NCI-H226 (cell line): ENCODE measurements at regions not wholly inside any gene's neighbourhood (a gene's known extent, or its start where the extent isn't known, plus 50 kb on each side); places are given as distances from the start of the nearest gene placed in this dataset.
"Not testable (repeated sequence)": the region's sequence is repeated elsewhere in the genome, so short reads cannot be mapped to it uniquely, and the experiment has no call there.

Source experiments
- DNase-seq: peaks from one replicate; pipeline ENCODE4 v3.0.0-alpha.2; 2015

DNA sequence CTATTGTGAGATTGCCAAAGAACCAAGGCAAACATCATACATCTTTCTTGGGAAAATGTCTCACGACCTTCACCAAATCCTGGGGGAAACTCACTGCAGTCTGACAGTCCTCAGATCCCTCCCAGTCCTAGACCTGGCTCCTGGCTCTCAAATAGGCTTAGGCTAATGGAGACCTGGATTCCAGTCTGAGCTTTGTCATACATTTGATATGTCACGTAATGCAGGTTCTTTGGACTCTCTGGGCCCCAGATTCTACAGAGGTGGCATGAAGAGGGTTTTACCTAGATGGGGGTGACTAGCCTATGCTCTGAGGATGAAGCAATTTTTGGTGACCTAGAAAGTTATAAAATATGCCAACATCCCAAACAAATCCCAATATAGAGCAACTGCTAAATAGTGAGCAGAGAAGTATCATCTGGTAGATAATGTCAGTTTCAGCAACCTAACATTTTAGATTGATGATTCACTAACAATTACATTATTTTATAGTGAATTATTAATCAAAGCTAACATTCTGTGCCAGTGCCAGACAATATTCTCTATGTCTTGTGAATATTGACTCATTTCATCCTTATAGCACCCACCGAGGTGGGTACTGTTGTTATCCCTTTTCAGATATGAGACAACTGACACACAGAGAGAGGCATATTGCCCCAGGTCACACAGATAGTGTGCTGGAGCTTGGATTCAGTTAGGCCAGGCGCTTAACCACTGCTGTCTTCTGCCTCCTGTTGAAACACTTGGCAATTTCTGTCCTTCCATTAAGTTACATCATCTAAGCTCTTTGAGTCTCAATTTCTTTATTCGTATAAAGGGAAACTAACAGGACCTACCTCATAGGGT lies 195.4 kb upstream of the MAMLD1 start:
- DNase-seq = no peak

DNA sequence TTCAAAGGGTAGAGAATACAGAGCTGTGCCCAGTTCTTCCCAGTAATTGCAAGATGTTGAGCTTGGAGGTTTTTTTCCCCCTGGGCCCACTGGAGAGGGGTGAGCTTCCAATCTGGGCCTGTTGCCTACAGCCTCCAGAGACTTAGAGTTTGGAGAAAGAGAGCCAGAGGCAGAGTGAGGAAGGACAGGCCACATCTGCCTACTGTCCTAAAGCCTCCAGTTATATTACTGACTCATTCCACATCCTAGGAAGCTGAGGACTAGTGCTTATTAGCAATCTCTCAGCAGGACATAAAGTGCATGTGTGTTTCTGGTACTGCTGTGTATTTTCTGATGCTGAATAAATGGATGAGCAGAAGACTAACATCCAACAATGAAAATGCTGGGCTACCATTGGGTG lies 181.0 kb upstream of the MAMLD1 start:
- DNase-seq = no peak

DNA sequence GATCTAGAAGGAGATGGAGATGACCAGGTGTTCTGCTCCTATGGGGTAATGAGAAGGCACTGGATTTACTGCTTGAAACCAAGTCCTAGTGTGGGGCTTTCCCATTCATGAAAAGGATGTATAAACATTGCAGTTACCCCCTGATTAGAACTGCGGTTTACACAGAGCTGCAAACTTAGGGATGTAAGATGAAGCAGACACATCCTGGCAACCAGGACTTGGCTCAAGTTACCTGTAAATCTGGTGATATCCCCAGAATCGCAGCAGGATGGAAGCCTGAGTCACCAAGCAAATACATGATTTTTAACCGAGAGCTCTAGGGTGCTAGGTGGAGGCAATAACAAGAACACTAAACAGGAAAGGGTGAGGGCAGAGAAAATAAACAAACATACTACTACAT lies 178.6 kb upstream of the MAMLD1 start:
- peak; percentile 4 for DNase-seq

DNA sequence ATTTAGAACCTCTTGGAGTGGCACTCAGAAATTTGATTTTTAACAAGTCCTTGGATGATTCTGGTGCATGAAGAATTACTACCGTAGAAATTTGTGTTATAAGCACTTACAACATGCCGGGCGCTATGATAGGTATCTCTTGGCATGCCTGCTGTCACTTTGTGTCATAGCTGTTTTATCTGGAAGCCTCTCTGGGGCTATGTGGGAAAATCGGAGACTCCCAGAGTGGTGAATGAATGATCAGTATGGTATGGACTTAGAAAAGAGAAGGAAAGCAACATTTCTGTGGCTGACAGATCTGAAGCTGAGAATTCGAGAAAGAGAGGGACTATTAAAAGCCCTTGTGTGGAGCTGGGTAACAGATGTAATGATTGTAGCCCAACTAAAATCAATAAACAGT lies 177.4 kb upstream of the MAMLD1 start:
- no peak for DNase-seq

DNA sequence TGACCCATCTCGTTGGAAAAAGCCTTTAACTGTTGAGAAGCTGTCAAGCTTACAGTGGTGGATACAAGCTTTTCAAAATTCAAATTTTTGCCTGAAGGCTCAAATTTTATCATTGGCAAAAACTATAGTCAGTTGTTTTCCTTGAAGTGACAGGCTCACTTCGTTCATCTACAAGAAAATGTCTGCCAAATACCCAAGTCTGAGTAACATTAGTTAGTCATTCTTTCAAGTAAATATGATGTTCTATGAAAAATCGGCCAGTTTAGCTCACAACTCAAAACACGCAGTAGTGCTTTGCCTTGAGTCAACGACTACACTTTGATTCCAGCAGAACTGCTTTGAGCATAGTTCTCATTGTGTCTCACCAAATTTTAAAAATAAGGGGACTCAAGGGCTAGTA lies 170.3 kb upstream of the MAMLD1 start:
- no peak for DNase-seq

DNA sequence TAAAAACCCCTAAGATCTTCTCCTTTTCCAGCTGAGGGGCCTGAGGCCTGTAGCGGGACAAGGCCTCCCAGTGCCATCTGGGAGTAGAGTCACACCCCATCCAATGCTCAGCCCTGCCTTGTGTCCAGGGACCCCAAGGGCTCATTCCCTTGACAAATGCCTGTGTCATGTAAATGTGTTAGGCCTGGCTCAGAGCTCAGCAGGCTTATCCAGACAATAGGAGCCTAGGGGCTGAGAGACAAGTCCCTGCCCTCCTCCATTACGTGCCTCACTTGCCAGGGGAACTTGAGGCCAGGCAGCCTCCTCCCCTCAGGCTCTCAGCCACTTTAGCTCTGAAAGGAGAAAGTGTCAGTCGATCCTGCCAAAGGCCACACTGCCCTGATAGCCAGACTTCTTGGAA lies 166.8 kb upstream of the MAMLD1 start:
- no peak for DNase-seq

DNA sequence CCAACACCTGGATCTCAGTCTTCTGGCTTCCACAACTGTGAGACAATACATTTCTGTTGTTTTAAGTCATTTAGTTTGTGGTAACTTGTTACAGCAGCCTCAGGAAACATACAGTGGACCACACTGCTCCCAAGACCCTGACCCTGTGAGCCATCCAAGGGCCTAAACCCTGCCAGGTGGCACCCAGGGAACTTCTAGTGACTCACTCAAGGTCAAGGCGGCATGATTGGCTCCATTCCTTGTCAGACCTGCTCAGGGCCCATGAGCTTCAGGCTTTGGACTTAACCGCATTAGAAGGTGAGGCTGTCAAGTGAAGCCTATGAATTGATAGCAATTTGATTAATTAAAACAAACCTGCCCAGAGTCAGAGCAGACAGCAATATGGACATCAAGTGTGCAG lies 165.7 kb upstream of the MAMLD1 start:
- DNase-seq = no peak

DNA sequence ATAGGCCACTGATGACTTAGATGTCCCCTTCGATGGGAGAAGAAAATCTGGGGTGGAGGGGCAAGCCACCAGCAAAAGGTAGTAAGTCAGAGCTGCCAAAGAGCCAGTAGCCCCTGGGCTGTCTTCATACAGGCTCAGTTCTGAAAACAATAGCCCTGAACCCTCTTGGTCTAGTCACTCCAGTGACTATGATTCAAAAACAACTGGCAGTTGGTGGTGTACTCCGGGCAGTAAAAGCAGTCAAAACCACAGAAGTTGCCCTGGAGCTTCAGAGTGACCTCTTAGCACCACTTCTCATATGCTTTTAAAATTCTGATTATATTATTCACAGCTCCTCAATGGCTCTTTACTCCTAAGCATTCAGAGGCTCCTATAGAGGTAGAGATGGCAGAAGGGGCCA lies 164.3 kb upstream of the MAMLD1 start:
- no peak for DNase-seq

DNA sequence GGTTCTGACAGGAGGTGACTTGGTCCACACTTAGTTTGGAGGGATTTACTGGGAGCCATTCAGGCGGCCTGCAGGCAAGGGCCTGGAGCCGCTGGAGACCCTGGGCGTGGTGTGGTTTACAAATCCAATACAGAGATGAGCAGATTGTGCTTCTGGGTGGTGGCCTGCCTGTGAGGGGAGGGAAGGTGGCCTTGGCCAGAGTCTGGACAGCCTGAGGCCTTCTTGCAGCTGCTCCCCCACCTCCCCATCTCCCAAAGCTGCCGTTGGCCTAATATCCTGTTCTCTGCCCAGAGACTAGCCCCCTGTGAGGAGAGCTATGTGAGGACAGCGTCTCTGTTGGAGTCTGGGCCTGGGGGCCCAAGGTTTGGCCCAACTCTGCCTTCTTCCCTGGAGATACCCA lies 163.9 kb upstream of the MAMLD1 start:
- no peak for DNase-seq

DNA sequence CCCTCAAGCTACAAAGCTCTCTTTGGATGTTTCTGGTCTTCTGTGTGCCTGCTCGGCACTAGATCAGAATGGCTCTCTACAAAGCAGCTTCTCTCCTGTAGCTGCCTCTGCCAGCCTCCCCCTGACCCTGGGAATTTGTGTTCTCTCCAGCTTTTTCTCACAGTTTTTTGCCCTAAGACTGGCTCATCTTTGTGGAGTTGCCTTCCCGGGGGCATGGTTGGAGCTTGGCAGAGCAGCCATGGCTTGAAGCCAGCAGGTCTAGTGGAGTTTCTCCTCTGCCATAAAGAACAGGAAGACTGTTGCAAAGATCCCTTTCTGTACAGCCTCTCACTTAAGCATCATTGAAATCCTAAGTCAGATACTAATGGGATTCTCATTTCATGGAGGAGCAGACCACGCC lies 163.3 kb upstream of the MAMLD1 start:
- no peak for DNase-seq

DNA sequence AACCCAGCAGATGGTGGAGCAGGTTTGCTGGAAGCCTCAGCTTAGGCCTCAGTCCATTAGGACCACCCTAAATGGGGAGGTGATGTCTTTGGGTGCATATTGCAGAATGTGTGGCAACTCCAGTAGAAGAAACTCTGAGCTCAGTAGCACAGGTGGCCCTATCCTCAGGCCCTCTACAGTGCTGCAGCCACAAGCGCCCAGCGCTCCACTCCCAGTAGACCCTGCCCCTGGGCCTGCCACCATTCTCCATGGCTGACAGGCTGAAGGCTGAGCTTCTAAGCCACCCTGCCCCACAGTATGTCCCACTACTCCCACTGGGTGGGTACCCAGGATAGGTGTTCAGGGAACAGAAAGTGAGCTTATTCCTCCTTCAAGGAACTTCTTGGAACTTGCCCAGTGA lies 162.8 kb upstream of the MAMLD1 start:
- no peak for DNase-seq

DNA sequence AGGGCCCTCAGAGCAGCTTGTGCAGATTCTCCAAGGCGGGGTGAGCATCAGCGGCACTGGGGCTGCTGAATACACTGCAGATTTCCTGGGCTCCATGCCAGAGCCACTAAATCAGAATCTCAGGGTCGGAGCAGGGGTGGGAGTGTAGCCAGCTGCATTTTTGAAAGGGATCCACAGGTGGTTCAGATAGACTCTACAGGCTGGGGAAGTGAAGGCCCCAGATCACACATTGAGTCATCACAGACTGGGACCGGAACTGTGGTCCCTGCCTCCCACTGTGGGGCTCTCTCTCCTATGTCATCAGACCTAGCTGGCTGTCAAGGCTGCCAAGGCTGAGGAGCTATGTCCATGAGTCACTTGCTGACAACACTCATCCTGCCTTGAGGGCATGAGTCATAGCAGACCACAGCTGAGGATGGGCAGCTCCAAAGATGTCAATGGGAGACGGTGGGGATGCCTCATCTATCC lies 162.3 kb upstream of the MAMLD1 start:
- peak; percentile 90 for DNase-seq

DNA sequence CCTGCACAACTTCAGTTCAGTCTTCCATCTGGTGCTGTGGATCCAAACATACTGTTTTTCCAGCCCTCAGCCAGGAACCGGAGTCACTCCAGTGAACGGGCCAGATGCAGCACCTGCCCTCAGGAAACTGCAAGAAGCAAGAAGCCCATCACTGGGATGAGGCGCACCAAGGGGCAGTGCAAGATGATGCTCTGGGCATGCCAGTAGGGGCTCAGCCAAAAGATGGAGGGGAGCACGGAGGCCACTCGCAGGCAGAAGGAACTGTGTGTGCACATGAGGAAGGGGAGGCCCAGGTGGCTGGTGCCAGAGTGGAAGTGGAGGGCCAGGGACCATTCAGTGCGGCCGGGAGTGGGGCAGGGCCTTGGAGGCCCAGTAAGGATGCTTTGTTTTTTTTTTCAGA lies 161.7 kb upstream of the MAMLD1 start:
- DNase-seq = no peak

DNA sequence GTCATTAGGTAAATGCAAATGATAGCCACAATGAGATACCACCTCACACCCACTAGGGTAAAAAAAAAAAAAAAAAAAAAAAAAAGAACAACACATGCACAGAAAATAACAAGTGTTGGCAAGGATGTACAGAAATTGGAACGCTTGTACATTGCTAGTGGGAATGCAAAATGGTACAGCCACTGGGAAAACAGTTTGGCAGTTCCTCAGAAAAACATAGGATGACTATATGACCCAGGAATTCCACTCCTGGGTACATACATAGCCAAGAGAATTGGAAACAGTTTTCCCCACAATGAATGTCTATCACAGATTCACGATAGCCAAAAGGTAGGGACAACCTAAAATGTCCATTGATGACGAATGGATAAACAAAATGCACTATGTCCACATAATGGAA lies 161.3 kb upstream of the MAMLD1 start:
- no peak for DNase-seq

DNA sequence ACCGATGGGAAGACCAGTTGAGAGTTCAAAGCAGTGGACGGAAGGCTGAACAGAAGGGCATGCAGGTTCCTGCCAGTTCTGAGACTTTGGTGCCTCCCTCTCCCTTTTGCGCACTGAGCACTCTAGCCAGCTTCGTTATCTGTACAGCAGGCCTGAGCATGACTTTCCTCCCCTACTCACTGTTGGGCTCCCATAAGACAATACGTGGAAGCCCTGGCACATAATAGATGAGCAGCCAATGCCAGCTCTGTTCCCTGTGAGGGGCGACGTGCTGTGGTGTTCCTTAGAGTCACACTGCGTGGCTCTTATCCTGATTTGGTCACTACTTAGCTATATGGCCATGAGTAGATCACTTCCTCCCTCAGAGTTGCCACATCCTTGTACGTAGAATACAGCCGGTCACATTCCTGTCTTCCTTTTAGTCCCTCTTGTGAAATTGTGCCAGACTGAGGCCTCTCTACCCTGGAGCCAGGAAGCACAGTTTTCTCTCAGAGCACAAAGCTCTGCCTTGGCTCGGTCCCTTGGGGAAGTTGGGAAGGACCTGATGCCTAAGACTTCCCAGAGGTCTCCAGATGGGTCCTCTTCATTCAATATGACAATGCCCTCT lies 160.4 kb upstream of the MAMLD1 start:
- no peak for DNase-seq

DNA sequence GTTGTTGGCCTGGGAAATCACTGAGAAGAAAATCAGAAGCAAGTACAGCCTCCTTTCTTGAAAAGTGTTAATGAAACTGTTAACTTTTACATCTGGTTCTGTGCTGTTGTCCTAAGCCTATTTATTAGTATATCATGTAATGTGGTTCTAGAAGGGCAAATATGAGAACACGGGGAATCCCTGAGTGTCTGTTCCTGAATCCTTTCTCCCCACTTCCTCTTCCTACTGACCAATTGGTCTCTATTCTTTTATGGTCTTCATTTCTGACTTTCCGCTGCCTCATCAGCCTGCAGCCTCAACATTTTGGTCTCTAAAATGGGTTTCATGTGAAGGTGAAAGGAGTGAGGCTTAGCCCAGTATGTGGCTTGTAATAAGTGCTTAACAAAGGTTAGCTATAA lies 159.9 kb upstream of the MAMLD1 start:
- DNase-seq = no peak

DNA sequence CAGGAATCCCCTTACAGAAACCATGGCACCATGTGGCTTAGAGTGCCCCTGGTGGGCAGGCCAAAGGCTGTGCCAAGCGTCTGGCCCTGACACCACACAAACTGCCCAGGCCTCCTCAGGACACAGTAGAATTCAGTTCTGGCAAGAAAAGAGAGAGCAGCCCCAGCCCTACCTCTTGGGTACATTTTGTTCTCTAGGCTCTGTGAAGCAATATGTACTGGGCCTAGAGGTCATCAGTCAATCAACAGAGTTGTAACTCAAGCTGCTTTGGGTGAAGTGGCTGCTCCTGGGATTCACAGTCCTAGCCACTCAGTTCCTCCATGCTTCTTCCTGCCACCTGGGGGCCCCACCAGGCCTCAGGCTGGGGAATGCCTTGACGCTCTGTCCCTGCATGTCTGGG lies 158.1 kb upstream of the MAMLD1 start:
- no peak for DNase-seq

DNA sequence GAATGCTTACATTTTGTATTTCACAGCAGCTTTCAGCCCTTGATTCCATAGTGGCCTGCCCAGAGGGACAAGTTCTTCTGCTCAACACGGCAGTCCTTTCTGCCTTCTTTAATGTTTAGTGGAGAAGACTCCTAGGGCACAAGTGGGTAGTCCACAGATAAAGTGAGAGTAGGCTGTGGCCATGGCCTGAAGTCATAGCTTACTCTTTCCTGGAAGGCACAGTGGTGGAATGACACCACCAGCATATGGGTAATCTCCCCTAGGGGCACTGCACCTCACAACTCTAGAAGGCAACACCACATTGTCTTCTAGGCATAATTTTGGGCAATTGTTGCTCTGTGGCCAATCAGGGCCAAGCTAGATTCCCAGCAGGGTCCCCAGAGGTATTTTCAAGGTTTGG lies 155.4 kb upstream of the MAMLD1 start:
- no peak for DNase-seq

DNA sequence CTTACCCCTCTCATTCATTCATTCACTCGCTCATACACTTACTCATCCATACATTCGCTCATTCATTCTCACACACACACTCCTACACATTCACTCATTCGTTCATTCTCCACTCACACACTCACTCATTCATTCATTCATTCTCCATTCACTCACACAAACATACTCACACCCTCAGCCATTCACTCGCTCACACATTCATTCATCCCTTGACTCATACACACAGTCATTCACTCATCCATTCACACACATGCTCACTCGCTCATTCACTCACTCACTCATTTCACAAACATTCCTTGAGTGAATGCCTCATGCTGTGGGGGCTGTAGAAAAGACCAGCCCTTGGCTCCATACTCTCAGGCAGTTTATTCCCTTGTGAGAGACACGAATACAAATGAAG lies 151.1 kb upstream of the MAMLD1 start:
- DNase-seq = no peak

DNA sequence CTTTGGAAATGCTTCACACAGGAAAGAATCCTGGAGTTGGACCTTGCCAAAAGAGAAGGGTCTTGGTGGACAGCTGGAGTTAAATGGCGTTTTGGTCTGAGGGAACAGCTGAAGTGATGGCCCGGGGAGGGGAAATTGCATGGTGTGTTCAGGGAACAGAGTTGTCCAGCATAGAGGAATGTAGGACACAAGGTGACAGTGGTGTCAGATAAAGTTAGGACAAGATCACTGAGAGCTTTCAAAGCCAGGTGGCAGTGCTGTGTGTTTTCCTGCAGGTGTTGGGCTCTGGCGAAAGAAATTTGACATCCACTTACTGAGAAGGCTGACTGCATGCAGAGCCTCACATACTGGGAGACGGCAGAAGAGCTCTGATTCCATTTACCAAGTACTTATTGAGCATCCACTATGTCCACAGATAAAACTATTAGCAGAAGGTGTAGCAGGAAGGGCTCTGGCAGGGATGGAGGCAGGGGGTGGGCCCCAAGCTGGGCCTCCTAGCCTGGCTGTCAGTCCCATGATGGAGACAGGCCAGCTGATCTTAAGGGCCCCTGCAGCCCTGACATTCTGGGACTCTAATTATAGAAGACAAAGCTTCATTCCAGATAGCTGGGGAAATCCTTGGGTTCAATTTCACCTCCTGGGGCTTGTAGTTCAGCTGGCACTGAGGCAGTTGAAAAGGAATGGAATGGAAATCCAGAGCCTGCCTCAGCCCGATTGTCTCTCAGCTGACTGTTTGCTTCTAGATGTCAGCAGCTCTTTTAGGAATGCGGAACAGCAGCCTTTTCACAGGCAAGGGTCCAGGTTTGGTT lies 150.2 kb upstream of the MAMLD1 start:
- no peak for DNase-seq

DNA sequence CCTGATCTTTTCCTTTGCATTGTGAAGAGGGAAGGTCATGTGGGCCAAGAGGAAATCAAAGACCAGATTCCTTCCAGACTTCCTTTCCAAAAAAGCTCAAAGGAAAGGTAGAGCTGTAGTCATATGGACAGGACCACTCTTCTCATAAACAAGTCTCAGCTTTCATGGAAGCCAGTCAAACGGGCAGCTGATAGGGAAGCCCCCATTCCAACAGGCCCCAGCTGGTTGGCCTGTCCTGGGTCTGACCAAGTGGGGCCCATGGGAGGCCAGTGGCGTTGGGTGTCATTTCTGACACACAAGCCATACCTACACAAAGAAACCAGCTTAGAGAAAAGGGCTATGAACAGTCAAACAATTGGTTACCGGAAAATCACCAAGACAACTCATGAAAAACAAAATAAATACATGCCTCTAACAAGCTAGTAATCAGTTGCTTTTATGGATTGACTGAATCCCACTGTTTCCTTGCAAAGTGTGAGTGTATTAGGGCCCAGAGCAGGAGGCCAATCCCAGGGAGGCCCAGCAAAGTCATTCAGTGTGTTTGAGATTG lies 149.6 kb upstream of the MAMLD1 start:
- DNase-seq = no peak

DNA sequence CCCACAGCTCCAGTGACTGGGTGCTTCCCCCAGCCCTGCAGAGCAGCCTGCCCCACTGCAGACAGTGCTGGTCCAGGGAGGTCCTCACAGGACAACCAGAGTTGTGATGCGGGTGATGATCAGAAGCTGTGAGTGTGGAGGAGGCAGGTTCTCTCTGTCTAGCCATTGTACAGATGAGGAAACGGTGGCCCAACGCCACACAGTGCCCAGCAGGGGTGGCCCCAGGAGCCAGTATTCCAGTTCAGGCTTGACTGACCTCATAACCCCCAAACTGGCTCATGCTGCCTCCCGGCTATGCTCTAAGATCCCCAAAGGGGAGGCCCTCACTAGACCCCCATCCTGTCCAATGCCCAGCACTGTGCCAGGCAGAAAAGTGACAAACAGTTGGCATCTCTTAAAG lies 147.1 kb upstream of the MAMLD1 start:
- not testable (repeated sequence) for DNase-seq

DNA sequence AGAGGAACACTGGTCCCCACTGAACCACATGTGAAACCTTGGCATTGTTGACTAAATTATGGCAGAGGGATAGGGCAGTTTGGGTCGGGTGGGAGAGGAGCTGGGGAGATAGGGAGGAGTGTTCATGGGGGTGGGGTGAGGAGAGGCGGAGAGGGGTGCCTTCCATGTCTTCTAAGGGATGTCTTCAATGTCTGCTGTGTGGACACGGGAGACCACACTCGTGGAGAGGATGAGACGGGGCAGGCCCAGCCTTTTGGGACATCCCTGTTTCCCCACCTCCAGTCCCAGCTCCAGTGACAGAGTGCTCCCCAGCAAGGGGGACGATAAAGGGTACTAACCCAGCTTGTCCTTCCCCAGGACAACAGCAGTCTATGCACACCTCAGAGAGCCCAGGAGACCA lies 146.4 kb upstream of the MAMLD1 start:
- no peak for DNase-seq

DNA sequence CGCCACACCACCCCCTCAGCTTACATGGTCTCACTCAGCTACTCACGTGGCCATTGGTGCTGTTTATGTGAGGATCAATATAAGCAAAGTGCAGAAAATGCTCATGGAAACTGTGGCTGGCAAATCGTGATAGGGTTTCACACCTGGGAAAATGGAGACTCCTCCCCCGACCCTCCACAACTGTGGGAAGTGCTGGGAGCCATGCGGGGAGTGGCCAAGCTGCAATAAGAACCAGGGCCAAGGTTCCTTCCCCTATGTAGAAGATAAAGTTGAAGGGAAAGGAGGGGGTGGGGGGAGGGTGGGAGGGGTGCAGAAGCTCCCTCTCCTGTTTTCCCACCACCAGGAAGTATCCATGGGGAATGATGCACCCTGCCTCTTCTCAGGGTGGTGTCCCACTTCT lies 145.5 kb upstream of the MAMLD1 start:
- no peak for DNase-seq
